NCI-H1930 (cell line): ENCODE measurements at regions not wholly inside any gene's neighbourhood (a gene's known extent, or its start where the extent isn't known, plus 50 kb on each side); places are given as distances from the start of the nearest gene placed in this dataset.

Experiments used
- DNase-seq, 2 experiments: peaks; one replicate each; lab custom pipeline; 2025; lab: John Stamatoyannopoulos, UW

GRCh38 chr9:80928697-80929096 lies 760.6 kb downstream of the TLE1 start:
- DNase-seq, result no peak

DNA sequence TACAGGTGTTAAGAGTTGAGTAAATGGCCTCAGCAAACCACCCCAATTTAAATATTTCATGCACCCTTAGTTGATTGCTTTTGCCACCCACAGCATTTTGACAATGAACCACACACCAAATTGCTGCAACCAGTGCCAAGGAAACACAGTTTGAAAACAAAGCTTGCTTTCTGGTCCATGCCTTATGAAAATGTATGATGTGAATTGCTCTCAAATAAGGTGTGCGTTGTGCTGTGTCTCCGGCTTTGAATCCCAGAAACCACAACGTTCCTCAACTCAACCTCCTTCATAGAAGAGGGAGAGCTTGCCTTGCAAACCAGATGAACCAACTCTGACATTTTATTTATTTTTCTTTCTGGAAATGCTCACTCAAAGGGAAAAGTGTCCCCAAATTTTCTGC lies 762.7 kb downstream of the TLE1 start:
- DNase-seq, result no peak

DNA sequence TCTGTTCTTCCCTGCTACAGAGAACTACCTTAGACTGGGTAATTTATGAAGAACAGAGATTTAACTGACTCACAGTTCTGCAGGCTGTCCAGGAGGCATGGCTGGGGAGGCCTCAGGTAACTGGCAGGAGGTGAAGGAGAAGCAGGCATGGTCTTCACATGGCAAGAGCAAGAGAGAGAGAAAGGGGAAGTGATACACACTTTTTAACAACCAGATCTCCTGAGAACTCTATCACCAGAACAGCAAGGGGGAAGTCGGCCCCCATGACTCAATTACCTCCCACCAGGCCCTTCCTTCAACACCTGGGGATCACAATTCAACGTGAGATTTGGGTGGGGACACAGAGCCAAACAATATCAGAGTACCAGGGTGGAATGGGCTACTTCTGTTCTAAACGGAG lies 766.8 kb downstream of the TLE1 start:
- no peak for DNase-seq

- DNase-seq, result no peak
Measured at GRCh38 chr9:80906728-80907127, 782.6 kb downstream of the TLE1 start.

DNA sequence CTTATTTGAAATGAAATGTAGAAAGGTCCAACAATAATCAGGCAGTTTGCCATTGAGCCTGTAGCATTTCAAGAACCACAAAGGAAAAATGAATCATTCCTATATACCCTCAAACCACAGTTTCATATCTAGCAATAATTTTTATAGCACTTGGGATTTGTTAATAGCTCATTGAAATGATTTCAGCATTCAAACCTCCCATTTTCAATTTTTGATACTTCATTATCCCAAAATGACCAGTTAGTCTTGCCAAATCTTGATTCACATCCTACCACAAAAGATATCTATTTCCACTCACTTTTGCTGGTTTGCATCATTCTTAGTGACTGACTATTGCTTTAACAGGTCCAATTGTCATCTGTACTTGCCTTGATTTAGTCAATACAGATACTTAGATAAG lies 790.1 kb downstream of the TLE1 start:
- DNase-seq, result no peak

- no peak for DNase-seq
Measured at GRCh38 chr9:80893190-80893589, 796.2 kb downstream of the TLE1 start.

- DNase-seq, result no peak
Measured at GRCh38 chr9:80892703-80893102, 796.6 kb downstream of the TLE1 start.

GRCh38 chr9:80890124-80890523 lies 799.2 kb downstream of the TLE1 start:
- DNase-seq, result no peak

GRCh38 chr9:80885894-80886293 lies 803.5 kb downstream of the TLE1 start:
- DNase-seq, result no peak

DNA sequence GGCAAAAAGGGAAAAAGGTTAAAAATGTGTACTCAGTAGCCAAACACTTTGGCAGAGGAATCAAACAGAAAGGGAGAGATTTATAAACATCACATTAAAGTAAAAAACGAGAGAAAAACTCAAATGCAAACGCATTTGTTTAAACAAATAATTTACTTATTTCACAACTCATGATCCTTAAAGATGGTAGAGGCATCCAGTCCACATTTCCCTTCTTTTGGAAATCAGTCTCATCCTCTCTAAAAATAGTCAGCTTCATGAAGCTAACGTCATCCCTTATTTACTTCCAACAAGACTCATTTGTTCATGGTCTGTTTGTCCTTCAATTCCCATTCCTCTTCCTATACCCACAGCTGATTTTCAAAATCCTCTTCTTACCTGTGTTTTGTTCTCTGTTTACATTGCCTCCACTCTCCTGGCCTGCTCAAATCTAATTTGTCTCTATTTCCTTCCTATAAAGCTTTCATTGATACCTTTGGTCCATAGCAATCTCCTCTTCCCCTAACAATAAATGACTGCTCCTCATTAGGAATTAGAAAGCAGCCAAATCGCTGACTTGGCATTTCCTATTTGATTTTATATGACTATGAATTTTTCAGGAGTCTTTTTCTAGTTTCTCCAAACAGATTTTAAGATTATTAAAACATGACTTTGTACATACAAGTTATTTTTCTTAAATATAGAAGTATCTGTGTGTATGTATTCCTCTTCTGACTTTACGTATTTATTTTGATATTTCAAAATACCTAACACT lies 805.3 kb downstream of the TLE1 start:
- DNase-seq, result no peak

- DNase-seq, result no peak
Measured at GRCh38 chr9:80883426-80883825, 805.9 kb downstream of the TLE1 start.

DNA sequence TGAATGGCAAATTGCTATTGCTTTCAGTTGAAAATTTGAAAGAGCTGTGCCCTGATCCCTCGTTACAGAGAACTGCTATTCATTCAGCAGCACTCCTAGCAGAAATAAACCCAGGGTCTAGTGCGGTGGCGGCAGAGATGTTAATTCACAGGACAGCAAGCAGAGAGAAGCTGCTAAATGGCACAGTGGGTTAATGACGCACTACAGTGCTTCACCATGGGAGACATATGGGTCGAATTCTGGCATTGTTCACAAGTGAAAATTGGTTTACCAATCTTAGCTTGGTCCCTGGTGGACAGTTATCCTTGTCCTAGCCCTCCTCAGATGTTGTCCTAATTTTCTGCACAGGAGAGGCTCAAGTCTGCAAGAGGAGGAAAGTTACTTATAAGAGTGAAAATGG lies 807.4 kb downstream of the TLE1 start:
- no peak for DNase-seq

DNA sequence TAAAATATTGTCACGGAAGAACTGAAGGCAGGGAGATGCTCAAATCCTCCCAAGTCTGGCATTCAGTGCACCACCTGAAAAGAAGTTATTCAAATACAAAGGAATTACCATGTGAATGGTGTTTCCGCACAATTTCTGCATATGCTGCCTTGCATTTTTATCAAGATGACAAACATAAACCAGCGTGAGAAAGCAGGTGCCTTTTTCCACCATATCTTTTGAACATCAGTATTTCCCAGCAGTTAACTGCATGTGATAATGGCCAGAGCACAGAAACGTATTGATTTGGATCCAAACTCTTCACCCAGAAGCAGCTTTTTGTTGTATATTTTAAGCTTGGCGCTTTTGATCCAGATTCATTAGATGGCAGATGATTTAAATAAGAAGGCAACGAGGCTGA lies 808.0 kb downstream of the TLE1 start:
- no peak for DNase-seq

- DNase-seq, result no peak
Measured at GRCh38 chr9:80878556-80878955, 810.8 kb downstream of the TLE1 start.

DNA sequence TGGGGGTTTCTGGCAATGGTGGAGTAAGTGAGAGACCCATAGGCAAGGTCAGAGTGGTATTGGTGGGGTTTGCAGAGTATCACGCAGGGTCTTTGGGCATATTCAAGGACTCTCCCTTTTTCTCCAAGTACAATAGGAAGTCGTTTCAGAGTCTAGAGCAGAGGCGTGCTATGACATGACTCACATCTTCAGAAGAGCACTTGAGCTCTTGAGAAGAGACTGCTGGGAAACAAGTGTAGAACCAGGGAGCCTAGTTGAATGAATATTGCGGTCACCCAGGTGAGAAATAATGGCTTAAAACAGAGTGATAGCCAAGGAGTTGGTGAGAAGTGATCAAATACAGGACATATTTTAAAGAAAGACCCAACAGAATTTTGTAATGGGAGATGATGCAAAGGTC lies 813.4 kb downstream of the TLE1 start:
- no peak for DNase-seq

DNA sequence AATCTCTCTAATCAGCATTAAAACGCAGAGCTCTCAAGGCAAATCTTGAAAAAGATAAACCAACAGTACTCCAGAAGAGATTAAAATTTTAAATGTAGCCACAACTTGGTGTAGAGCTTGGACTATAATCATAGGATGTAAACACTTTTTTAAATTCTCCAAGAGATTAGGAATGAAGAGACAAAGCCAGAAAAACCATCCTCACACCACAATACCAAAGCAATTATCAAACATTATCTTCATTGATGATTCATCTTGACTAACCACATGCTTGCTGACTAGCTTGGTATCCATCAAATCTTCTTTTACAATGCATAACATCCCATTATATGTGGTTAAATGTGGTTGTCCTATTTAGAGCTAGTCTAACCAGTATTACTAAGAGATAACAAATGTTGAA lies 815.1 kb downstream of the TLE1 start:
- DNase-seq, result no peak

DNA sequence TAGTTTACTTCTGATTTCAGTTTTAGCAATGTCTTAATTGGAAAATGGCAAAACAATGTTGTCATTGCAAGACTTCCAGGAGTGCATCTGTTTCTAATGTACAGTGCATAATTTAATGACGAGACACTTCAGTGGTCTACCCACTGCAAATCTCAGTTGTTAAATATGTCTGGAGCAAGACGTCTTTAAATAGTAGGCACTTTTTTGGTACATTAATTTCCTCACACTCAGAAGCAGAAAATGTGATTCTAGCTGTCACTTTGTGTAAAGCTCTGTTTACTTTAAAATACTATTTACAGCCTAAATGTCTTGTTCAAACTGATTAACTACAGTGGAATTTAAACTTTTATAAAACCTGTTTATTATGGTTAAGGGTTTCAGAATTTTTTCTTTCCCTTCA lies 815.5 kb downstream of the TLE1 start:
- no peak for DNase-seq

GRCh38 chr9:80871596-80871995 lies 817.8 kb downstream of the TLE1 start:
- no peak for DNase-seq

GRCh38 chr9:80867731-80868130 lies 821.6 kb downstream of the TLE1 start:
- DNase-seq, result no peak

DNA sequence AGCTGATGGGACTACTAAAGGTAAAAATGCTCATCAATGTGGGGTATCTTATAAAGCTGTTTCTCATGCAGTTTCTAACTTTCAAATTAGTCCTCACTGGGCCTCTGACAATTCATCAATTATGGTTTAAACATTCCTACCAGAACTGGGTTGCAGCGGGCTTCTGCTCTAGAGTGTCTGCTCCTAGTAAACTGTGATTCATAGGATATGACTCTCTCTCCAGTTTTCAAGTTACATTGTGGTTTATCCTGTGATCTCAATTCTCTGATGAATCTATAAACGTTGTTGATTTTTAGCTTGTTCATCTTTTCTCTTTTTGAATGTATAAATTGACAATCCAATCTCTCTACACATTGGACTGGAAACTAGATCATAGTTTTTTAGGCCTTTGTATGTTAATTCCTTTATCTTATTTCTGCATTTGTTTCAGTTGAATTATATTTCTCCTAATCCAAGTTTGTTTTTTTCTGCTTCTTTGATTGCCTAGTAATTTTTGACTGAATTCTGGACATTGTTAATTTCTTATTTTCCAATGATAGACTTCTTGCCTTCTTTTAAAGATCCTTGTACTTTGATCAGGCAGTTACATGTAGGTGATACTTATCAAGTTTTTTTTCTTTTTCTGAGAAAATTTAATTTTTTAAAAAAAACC lies 822.6 kb downstream of the TLE1 start:
- DNase-seq, result no peak

- DNase-seq, result no peak
Measured at GRCh38 chr9:80866121-80866520, 823.2 kb downstream of the TLE1 start.

DNA sequence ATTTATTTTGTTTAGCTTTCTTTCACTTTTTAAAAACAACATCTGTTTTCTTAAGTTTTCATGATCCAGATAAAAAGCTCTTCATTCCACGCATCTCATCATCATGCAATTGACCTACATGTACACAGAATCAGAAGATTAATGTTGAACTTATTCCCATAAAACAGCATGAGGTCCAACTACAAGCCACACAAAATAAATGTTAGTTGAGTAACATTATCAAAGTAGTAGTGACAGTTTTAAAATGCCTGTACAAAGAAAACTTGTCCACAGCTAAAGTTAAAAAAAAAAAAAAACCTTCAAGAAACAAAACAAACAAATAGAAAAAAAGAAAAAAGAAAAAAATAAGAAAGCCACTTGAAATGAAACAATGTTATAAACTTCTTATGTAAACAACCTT lies 846.3 kb downstream of the TLE1 start:
- no peak for DNase-seq

DNA sequence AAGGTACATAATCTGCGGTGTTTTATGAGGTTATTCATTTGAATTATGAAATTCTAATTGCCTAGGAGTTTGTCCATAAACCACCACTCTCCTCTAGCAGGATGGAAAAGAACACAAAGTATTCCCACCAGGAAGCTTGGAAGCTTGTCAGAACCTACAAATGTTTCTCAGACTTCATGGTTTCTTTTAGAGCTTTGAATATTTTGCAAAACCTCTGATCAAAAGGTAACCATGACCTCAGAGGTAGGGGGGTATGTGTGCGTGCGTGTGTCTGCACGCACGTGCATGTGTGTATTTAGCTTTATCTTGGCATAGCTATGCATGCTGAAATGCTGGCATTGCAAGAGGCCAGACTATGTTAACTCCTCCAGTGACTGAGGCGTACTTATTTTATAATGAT lies 847.0 kb downstream of the TLE1 start:
- no peak for DNase-seq

DNA sequence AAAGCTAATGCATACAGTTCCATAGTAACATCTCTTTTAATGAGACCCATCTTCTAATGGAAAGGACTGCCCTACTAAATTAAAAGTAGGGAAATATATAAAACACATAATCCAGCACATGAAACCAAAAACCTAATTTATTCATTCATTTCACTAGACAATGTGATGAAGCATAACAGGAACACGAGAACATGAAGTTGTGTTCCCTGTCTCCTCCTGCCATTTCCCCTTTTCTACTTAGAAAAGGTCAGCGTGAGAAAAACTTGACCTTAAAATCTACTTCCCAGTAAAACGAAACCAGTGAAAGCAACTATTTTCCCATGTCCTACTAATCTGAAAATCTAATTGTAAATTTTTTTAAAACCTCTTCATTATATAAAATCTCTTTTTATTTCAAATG lies 847.5 kb downstream of the TLE1 start:
- DNase-seq, result no peak
